ENCODE measurements at regions not wholly inside any gene's neighbourhood (a gene's known extent, or its start where the extent isn't known, plus 50 kb on each side); places are given as distances from the start of the nearest gene placed in this dataset.

DNA sequence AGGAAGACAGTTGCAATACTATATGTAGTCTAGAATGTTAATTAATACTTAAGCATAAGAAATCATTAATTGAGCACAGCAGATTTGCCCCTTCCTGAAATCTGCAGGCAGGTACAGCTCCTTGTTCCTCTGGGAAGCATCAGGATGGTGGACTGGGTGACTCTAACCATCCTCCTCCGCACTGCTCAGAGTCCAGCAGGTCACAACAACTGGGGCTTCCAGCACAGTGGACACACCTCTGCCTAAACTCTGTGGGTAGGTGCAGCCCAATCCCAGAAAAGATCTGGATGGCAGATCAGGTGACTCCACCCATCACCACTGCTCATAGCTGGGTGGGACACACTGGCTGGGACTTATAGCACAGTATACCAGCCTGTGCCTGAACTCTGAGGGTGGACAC is 189.9 kb upstream of the TMCO5A start (continued):
- TF ChIP-seq, protein P1, sequence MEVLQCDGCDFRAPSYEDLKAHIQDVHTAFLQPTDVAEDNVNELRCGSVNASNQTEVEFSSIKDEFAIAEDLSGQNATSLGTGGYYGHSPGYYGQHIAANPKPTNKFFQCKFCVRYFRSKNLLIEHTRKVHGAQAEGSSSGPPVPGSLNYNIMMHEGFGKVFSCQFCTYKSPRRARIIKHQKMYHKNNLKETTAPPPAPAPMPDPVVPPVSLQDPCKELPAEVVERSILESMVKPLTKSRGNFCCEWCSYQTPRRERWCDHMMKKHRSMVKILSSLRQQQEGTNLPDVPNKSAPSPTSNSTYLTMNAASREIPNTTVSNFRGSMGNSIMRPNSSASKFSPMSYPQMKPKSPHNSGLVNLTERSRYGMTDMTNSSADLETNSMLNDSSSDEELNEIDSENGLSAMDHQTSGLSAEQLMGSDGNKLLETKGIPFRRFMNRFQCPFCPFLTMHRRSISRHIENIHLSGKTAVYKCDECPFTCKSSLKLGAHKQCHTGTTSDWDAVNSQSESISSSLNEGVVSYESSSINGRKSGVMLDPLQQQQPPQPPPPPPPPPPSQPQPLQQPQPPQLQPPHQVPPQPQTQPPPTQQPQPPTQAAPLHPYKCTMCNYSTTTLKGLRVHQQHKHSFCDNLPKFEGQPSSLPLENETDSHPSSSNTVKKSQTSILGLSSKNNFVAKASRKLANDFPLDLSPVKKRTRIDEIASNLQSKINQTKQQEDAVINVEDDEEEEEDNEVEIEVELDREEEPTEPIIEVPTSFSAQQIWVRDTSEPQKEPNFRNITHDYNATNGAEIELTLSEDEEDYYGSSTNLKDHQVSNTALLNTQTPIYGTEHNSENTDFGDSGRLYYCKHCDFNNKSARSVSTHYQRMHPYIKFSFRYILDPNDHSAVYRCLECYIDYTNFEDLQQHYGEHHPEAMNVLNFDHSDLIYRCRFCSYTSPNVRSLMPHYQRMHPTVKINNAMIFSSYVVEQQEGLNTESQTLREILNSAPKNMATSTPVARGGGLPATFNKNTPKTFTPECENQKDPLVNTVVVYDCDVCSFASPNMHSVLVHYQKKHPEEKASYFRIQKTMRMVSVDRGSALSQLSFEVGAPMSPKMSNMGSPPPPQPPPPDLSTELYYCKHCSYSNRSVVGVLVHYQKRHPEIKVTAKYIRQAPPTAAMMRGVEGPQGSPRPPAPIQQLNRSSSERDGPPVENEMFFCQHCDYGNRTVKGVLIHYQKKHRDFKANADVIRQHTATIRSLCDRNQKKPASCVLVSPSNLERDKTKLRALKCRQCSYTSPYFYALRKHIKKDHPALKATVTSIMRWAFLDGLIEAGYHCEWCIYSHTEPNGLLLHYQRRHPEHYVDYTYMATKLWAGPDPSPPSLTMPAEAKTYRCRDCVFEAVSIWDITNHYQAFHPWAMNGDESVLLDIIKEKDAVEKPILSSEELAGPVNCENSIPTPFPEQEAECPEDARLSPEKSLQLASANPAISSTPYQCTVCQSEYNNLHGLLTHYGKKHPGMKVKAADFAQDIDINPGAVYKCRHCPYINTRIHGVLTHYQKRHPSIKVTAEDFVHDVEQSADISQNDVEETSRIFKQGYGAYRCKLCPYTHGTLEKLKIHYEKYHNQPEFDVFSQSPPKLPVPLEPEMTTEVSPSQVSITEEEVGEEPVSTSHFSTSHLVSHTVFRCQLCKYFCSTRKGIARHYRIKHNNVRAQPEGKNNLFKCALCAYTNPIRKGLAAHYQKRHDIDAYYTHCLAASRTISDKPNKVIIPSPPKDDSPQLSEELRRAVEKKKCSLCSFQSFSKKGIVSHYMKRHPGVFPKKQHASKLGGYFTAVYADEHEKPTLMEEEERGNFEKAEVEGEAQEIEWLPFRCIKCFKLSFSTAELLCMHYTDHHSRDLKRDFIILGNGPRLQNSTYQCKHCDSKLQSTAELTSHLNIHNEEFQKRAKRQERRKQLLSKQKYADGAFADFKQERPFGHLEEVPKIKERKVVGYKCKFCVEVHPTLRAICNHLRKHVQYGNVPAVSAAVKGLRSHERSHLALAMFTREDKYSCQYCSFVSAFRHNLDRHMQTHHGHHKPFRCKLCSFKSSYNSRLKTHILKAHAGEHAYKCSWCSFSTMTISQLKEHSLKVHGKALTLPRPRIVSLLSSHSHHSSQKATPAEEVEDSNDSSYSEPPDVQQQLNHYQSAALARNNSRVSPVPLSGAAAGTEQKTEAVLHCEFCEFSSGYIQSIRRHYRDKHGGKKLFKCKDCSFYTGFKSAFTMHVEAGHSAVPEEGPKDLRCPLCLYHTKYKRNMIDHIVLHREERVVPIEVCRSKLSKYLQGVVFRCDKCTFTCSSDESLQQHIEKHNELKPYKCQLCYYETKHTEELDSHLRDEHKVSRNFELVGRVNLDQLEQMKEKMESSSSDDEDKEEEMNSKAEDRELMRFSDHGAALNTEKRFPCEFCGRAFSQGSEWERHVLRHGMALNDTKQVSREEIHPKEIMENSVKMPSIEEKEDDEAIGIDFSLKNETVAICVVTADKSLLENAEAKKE (CRISPR knock-in tag; IDR thresholded peaks at IDR 0.05): no peak
- TF ChIP-seq POLR2AphosphoS5 (IDR thresholded peaks at IDR 0.05; ENCODE audit: low read depth) (no peak), CREB1 (CRISPR knock-in tag; IDR thresholded peaks at IDR 0.05; ENCODE audit: low read depth) (no peak), EZH2 (IDR thresholded peaks at IDR 0.05; ENCODE audit: low read depth, unreplicated experiment) (no peak), JUNB (IDR thresholded peaks at IDR 0.05; ENCODE audit: unreplicated experiment) (no peak)

DNA sequence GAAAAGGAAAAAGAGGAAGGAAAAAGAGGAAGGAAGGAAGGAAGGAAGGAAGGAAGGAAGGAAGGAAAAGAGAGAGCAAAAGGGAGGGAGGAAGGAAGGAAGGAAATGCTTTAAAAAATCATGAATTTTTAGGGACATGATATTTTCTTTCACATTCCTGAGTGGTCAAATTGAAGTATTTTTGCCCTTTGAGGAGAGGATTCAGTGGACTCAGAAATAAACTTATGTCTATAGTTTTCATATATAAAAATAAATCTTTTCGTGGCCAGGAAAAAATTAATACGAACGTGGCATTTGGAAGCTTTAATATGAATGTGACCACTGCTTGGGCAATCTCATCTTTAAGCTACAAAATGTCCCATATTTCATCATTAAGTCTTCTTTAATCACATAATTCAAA is 183.0 kb upstream of the TMCO5A start:
- Mint-ChIP-seq H3K36me3 (ENCODE audit: low read depth) (0 out of 3 replicates have a peak, but pooled peaks cover 2% of the 10 kb centered on the region), H3K4me1 (no peaks in the 10 kb centered on the region), H3K9me3 (peaks cover 6% of the 10 kb centered on the region; the same call in 1 of the 3 replicates), H3K27ac (no peak overlapping the region), H3K4me3 (no peak overlapping the region), H3K27me3 (ENCODE audit: insufficient read depth, low read depth, poor library complexity) (no peaks in the 10 kb centered on the region)
- Histone ChIP-seq H3K4me1 (ENCODE audit: insufficient read depth) (no peaks in the 10 kb centered on the region), H3F3A (replicated peaks; ENCODE audit: low read depth) (no peaks in the 10 kb centered on the region), H3K4me3 (no peak overlapping the region), H3K9me2 (ENCODE audit: insufficient read depth) (peaks cover 3% of the 10 kb centered on the region; the same call in 1 of the 2 replicates), H3K4me2 (no peak overlapping the region), H4K20me1 (replicated peaks; ENCODE audit: insufficient read depth) (no peaks in the 10 kb centered on the region), H2AFZ (no peak overlapping the region), H3K27ac (ENCODE audit: low read depth) (no peak overlapping the region), H3K79me2 (replicated peaks; ENCODE audit: insufficient read depth) (no peaks in the 10 kb centered on the region), H3K27me3 (ENCODE audit: insufficient read depth) (no peaks in the 10 kb centered on the region), H3K36me3 (ENCODE audit: insufficient read depth) (no peaks in the 10 kb centered on the region)
- no peak for ATAC-seq
- no peak for DNase-seq (ENCODE audit: low spot score)
- no peak for TF ChIP-seq CREB1 (CRISPR knock-in tag; IDR thresholded peaks at IDR 0.05; ENCODE audit: low read depth)
- TF ChIP-seq, protein P2, sequence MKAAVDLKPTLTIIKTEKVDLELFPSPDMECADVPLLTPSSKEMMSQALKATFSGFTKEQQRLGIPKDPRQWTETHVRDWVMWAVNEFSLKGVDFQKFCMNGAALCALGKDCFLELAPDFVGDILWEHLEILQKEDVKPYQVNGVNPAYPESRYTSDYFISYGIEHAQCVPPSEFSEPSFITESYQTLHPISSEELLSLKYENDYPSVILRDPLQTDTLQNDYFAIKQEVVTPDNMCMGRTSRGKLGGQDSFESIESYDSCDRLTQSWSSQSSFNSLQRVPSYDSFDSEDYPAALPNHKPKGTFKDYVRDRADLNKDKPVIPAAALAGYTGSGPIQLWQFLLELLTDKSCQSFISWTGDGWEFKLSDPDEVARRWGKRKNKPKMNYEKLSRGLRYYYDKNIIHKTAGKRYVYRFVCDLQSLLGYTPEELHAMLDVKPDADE (IDR thresholded peaks at IDR 0.05): no peak
- no peak for TF ChIP-seq JUNB (IDR thresholded peaks at IDR 0.05; ENCODE audit: unreplicated experiment)
- no peak for TF ChIP-seq POLR2AphosphoS5 (IDR thresholded peaks at IDR 0.05; ENCODE audit: low read depth)
- TF ChIP-seq EZH2phosphoT487 (IDR thresholded peaks at IDR 0.05; ENCODE audit: unreplicated experiment): no peak
- TF ChIP-seq, protein P3, sequence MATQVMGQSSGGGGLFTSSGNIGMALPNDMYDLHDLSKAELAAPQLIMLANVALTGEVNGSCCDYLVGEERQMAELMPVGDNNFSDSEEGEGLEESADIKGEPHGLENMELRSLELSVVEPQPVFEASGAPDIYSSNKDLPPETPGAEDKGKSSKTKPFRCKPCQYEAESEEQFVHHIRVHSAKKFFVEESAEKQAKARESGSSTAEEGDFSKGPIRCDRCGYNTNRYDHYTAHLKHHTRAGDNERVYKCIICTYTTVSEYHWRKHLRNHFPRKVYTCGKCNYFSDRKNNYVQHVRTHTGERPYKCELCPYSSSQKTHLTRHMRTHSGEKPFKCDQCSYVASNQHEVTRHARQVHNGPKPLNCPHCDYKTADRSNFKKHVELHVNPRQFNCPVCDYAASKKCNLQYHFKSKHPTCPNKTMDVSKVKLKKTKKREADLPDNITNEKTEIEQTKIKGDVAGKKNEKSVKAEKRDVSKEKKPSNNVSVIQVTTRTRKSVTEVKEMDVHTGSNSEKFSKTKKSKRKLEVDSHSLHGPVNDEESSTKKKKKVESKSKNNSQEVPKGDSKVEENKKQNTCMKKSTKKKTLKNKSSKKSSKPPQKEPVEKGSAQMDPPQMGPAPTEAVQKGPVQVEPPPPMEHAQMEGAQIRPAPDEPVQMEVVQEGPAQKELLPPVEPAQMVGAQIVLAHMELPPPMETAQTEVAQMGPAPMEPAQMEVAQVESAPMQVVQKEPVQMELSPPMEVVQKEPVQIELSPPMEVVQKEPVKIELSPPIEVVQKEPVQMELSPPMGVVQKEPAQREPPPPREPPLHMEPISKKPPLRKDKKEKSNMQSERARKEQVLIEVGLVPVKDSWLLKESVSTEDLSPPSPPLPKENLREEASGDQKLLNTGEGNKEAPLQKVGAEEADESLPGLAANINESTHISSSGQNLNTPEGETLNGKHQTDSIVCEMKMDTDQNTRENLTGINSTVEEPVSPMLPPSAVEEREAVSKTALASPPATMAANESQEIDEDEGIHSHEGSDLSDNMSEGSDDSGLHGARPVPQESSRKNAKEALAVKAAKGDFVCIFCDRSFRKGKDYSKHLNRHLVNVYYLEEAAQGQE (IDR thresholded peaks at IDR 0.05; ENCODE audit: unreplicated experiment): no peak
- TF ChIP-seq ZNF331 (CRISPR knock-in tag; IDR thresholded peaks at IDR 0.05; ENCODE audit: low read depth): no peak
- no peak for TF ChIP-seq ZNF114 (CRISPR knock-in tag; IDR thresholded peaks at IDR 0.05)

Measured in GM23338 (cell line).